HepG2 (cell line): ENCODE measurements at regions not wholly inside any gene's neighbourhood (a gene's known extent, or its start where the extent isn't known, plus 50 kb on each side); places are given as distances from the start of the nearest gene placed in this dataset.
A peak's percentile ranks its signal among the peaks of the same experiment; 100 is the strongest.

Source experiments
- ATF6 ChIP-seq: sonication (generic); formaldehyde crosslinking; conservative IDR thresholded peaks from 2 replicates; pipeline ENCODE4 v1.4.0; 2020; ENCODE audit warnings: missing genetic modification reagents
- BRF2 ChIP-seq: sonication (generic); formaldehyde crosslinking; IDR thresholded peaks from 2 replicates; pipeline ENCODE4 v1.8.1; 2022; ENCODE audit warnings: mild to moderate bottlenecking, missing genetic modification reagents
- ELK4 ChIP-seq: sonication (generic); formaldehyde crosslinking; IDR thresholded peaks from 2 replicates; pipeline ENCODE4 v1.9.0; 2021; ENCODE audit warnings: missing genetic modification reagents, borderline replicate concordance
- FLYWCH1 ChIP-seq: sonication (generic); formaldehyde crosslinking; IDR thresholded peaks from 2 replicates; pipeline ENCODE4 v1.8.1; 2023; ENCODE audit warnings: mild to moderate bottlenecking, missing genetic modification reagents
- GATA4 ChIP-seq: sonication (generic); IDR thresholded peaks from 2 replicates; pipeline ENCODE4 v1.6.1; 2016; ENCODE audit warnings: antibody characterized with exemption, low read depth, borderline replicate concordance
- KAT7 ChIP-seq: IDR thresholded peaks from 2 replicates; pipeline ENCODE4 v1.6.1; 2018; ENCODE audit warnings: borderline replicate concordance, missing compliant biosample characterization
- KDM1A ChIP-seq: IDR thresholded peaks from 2 replicates; pipeline ENCODE4 v1.6.1; 2016; ENCODE audit warnings: missing compliant biosample characterization
- KDM5A ChIP-seq: fragments of 200-600 bp; sonication (generic); IDR thresholded peaks from 2 replicates; pipeline ENCODE4 v1.7.0; 2018; ENCODE audit warnings: antibody characterized with exemption, mild to moderate bottlenecking, low read length, borderline replicate concordance
- MAFF ChIP-seq: IDR thresholded peaks from 2 replicates; pipeline ENCODE4 v1.6.1; 2011; ENCODE audit warnings: low read depth, low read length, improper control_type of control experiment
- MAFG ChIP-seq: sonication (generic); formaldehyde crosslinking; IDR thresholded peaks from 2 replicates; pipeline ENCODE4 v1.5.1; 2020; ENCODE audit warnings: mild to moderate bottlenecking, missing genetic modification reagents
- MED8 ChIP-seq: sonication (generic); formaldehyde crosslinking; IDR thresholded peaks from 2 replicates; pipeline ENCODE4 v1.8.1; 2023; ENCODE audit warnings: mild to moderate bottlenecking, missing genetic modification reagents; ENCODE audit not compliant: insufficient replicate concordance
- MTA3 ChIP-seq: sonication (generic); formaldehyde crosslinking; IDR thresholded peaks from 2 replicates; pipeline ENCODE4 v1.4.0; 2020; ENCODE audit warnings: missing genetic modification reagents
- MTF2 ChIP-seq: sonication (generic); formaldehyde crosslinking; IDR thresholded peaks from 2 replicates; pipeline ENCODE4 v1.5.0; 2020; ENCODE audit warnings: missing genetic modification reagents, borderline replicate concordance
- NR3C1 ChIP-seq: sonication (generic); formaldehyde crosslinking; IDR thresholded peaks from 2 replicates; pipeline ENCODE4 v1.4.0; 2020; ENCODE audit warnings: missing genetic modification reagents
- REXO4 ChIP-seq: sonication (generic); formaldehyde crosslinking; IDR thresholded peaks from 2 replicates; pipeline ENCODE4 v1.8.0; 2022; ENCODE audit warnings: missing genetic modification reagents, mild to moderate bottlenecking, borderline replicate concordance
- SP5 ChIP-seq: IDR thresholded peaks from 2 replicates; pipeline ENCODE4 v1.6.1; 2016; ENCODE audit warnings: low read depth, borderline replicate concordance
- ZNF121 ChIP-seq: sonication (generic); formaldehyde crosslinking; IDR thresholded peaks from 2 replicates; pipeline ENCODE4 v1.5.0; 2020; ENCODE audit warnings: mild to moderate bottlenecking, missing genetic modification reagents
- ZNF224 ChIP-seq: sonication (generic); formaldehyde crosslinking; IDR thresholded peaks from 2 replicates; pipeline ENCODE4 v1.5.0; 2020; ENCODE audit warnings: mild to moderate bottlenecking, missing genetic modification reagents
- ZNF333 ChIP-seq: sonication (generic); formaldehyde crosslinking; IDR thresholded peaks from 2 replicates; pipeline ENCODE4 v1.4.0; 2020; ENCODE audit warnings: mild to moderate bottlenecking, missing genetic modification reagents, borderline replicate concordance
- ZNF512B ChIP-seq: sonication (generic); formaldehyde crosslinking; IDR thresholded peaks from 2 replicates; pipeline ENCODE4 v1.5.1; 2020; ENCODE audit warnings: missing genetic modification reagents, mild to moderate bottlenecking, borderline replicate concordance
- ZSCAN20 ChIP-seq: sonication (generic); formaldehyde crosslinking; IDR thresholded peaks from 2 replicates; pipeline ENCODE4 v1.4.0; 2020; ENCODE audit warnings: missing genetic modification reagents, mild to moderate bottlenecking, borderline replicate concordance
- ZSCAN31 ChIP-seq: sonication (generic); formaldehyde crosslinking; IDR thresholded peaks from 2 replicates; pipeline ENCODE4 v1.5.0; 2020; ENCODE audit warnings: low read depth, mild to moderate bottlenecking, missing genetic modification reagents

- no peak for TF ChIP-seq ATF6 (CRISPR knock-in tag)
- peak; percentile 90; the same call in 1 of the 2 replicates for TF ChIP-seq KDM1A
- peak; percentile 100 for TF ChIP-seq MED8 (CRISPR knock-in tag)
- TF ChIP-seq KAT7: no peak
- no peak for TF ChIP-seq MAFF
- no peak for TF ChIP-seq ZNF121 (CRISPR knock-in tag)
- no peak for TF ChIP-seq ZSCAN20 (CRISPR knock-in tag)
- no peak for TF ChIP-seq REXO4 (CRISPR knock-in tag)
- peak; percentile 96 for TF ChIP-seq GATA4
- no peak for TF ChIP-seq KDM5A
- no peak for TF ChIP-seq MTF2 (CRISPR knock-in tag)
- peak; percentile 97 for TF ChIP-seq SP5 (CRISPR knock-in tag)
- no peak for TF ChIP-seq ZNF333 (CRISPR knock-in tag)
- peak; percentile 82; the same call in 1 of the 2 replicates for TF ChIP-seq ZSCAN31 (CRISPR knock-in tag)
- TF ChIP-seq MTA3 (CRISPR knock-in tag): no peak
- no peak for TF ChIP-seq NR3C1 (CRISPR knock-in tag)
- no peak for TF ChIP-seq MAFG
- TF ChIP-seq ZNF224 (CRISPR knock-in tag): no peak
- no peak for TF ChIP-seq FLYWCH1 (CRISPR knock-in tag)
- peak; percentile 97 for TF ChIP-seq ZNF512B (CRISPR knock-in tag)
- TF ChIP-seq BRF2 (CRISPR knock-in tag): peak; percentile 76; the same call in 1 of the 2 replicates
- no peak for TF ChIP-seq ELK4 (CRISPR knock-in tag)
Observed at GRCh38 chr6:1055015-1055921, 256.6 kb upstream of the FOXQ1 start (continued).
